OCI-LY1 (cell line): ENCODE measurements at regions not wholly inside any gene's neighbourhood (a gene's known extent, or its start where the extent isn't known, plus 50 kb on each side); places are given as distances from the start of the nearest gene placed in this dataset.

ENCODE experiments used
- EZH2 ChIP-seq: fragments of 200-600 bp; sonication (generic), shearing (Covaris generic); IDR thresholded peaks from 2 replicates; pipeline ENCODE4 v1.8.0; 2017; ENCODE audit warnings: borderline replicate concordance, mixed run types, mild to moderate bottlenecking, antibody characterized with exemption, low read length, moderate library complexity, mixed read lengths
- TF ChIP-seq, protein P1 (sequence below): fragments of 200-600 bp; sonication (generic), shearing (Covaris generic); IDR thresholded peaks from 2 replicates; pipeline ENCODE4 v1.5.1; 2017; ENCODE audit warnings: mild to moderate bottlenecking, antibody characterized with exemption, low read length, moderate library complexity, mixed read lengths

DNA sequence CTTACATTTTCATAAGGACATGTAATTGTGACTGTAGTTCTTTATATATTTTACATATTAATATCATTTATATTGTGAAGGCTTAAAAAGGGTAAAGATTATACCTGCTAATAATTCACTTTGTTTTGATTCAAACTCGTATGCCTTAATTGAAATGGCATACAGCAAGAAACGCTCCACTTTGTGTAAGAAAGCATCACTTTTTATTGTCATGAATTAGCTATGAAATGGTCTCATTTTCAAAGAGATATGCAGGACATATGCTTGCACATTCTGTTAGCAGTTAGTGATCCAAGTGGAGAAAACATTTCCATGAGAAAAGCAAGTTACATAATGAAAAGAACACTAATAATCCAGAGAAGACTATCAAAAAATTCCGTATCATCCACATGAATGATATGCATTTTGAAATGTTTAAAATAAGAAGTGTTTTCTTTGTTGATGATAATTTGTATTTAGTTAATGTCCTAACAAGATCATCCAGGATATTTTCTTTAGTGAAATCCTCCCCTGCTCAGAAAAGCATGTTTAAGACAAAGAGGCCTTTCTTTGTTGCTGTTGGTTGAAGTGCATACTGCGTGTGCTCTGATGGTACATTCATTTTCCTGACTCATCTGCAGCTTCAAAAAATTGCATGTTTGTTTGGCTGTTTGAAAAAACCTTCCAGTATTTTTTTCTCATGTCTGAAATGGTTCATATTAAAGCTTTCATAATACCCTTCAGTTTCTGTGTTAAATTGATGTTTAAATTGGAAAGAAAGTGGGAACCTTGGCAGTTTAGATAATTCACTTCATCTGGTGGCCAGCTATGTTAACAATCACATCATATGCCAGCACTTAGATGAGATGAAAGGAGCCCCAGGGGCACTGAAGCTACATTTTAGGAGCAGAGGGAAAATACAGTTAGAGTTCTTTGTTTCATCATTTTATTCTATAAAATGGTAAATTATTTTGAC is 242.2 kb downstream of the CSNK1G3 start:
- TF ChIP-seq, protein P1, sequence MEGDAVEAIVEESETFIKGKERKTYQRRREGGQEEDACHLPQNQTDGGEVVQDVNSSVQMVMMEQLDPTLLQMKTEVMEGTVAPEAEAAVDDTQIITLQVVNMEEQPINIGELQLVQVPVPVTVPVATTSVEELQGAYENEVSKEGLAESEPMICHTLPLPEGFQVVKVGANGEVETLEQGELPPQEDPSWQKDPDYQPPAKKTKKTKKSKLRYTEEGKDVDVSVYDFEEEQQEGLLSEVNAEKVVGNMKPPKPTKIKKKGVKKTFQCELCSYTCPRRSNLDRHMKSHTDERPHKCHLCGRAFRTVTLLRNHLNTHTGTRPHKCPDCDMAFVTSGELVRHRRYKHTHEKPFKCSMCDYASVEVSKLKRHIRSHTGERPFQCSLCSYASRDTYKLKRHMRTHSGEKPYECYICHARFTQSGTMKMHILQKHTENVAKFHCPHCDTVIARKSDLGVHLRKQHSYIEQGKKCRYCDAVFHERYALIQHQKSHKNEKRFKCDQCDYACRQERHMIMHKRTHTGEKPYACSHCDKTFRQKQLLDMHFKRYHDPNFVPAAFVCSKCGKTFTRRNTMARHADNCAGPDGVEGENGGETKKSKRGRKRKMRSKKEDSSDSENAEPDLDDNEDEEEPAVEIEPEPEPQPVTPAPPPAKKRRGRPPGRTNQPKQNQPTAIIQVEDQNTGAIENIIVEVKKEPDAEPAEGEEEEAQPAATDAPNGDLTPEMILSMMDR, result no peak
- no peak for TF ChIP-seq EZH2
